ENCODE measurements at regions not wholly inside any gene's neighbourhood (a gene's known extent, or its start where the extent isn't known, plus 50 kb on each side); places are given as distances from the start of the nearest gene placed in this dataset.

DNA sequence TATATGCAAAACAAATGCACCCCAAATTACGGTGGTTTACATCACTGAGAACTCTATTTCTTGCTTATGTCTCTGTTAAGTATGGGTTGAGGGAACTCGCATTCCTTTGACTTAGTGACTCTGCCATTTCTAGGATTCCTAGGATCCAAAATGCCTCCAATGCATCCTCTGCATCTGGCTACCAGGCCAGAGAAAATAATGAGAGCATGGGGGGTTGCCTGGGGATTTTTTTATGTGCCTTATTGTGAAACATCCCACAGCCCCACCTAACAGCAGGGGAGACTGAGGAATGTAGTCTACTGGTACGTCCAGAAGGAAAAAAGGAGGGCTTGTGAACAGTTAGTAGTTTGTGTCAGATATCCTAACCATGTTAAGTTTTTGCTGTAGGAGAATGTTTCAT, 466.0 kb upstream of the ARRDC3 start:
- no peak for TF ChIP-seq CTCF (IDR thresholded peaks at IDR 0.05; ENCODE audit: insufficient read depth, low read length)
- no peak for TF ChIP-seq SPI1 (IDR thresholded peaks at IDR 0.05; ENCODE audit: borderline replicate concordance, low read depth)
- no peak for TF ChIP-seq POLR2AphosphoS5 (IDR thresholded peaks at IDR 0.05; ENCODE audit: low read depth)
- TF ChIP-seq, protein P1, sequence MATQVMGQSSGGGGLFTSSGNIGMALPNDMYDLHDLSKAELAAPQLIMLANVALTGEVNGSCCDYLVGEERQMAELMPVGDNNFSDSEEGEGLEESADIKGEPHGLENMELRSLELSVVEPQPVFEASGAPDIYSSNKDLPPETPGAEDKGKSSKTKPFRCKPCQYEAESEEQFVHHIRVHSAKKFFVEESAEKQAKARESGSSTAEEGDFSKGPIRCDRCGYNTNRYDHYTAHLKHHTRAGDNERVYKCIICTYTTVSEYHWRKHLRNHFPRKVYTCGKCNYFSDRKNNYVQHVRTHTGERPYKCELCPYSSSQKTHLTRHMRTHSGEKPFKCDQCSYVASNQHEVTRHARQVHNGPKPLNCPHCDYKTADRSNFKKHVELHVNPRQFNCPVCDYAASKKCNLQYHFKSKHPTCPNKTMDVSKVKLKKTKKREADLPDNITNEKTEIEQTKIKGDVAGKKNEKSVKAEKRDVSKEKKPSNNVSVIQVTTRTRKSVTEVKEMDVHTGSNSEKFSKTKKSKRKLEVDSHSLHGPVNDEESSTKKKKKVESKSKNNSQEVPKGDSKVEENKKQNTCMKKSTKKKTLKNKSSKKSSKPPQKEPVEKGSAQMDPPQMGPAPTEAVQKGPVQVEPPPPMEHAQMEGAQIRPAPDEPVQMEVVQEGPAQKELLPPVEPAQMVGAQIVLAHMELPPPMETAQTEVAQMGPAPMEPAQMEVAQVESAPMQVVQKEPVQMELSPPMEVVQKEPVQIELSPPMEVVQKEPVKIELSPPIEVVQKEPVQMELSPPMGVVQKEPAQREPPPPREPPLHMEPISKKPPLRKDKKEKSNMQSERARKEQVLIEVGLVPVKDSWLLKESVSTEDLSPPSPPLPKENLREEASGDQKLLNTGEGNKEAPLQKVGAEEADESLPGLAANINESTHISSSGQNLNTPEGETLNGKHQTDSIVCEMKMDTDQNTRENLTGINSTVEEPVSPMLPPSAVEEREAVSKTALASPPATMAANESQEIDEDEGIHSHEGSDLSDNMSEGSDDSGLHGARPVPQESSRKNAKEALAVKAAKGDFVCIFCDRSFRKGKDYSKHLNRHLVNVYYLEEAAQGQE (IDR thresholded peaks at IDR 0.05; ENCODE audit: insufficient replicate concordance, low read depth) = no peak

Data from HL-60 (cell line).